ENCODE measurements at regions not wholly inside any gene's neighbourhood (a gene's known extent, or its start where the extent isn't known, plus 50 kb on each side); places are given as distances from the start of the nearest gene placed in this dataset.

- Mint-ChIP-seq H3K9me3 (peaks cover 46% of the 10 kb centered on the region), H3K4me1 (no peaks in the 10 kb centered on the region), H3K36me3 (peaks cover 22% of the 10 kb centered on the region), H3K4me3 (no peak overlapping the region), H3K27me3 (ENCODE audit: low read depth) (no peaks in the 10 kb centered on the region; the same call in 1 of the 2 replicates), H3K27ac (no peak overlapping the region)
- ChIA-PET CTCF (interaction anchor here (1.0 to 1.4 kb wide), 2 partner anchors 9 to 10 kb away, joined by 3 read pairs; no protein-coding TSS in a partner anchor), POLR2A (no interaction called here)
- DNase-seq (ENCODE audit: low spot score) (no peak), ATAC-seq (no peak)
- no peak for TF ChIP-seq EMX1 (CRISPR knock-in tag; IDR thresholded peaks at IDR 0.05)
- no peak for TF ChIP-seq E2F5 (CRISPR knock-in tag; IDR thresholded peaks at IDR 0.05)
- no peak for TF ChIP-seq ZBTB21 (CRISPR knock-in tag; IDR thresholded peaks at IDR 0.05; ENCODE audit: borderline replicate concordance)
Observed at GRCh38 chr2:129262934-129263333, 716.5 kb upstream of the RAB6C start.

- ATAC-seq, result no peak
Observed at GRCh38 chr2:129263939-129264338, 715.5 kb upstream of the RAB6C start.

GRCh38 chr2:129267559-129267958 is 711.9 kb upstream of the RAB6C start:
- Mint-ChIP-seq H3K36me3 (peaks cover 23% of the 10 kb centered on the region), H3K4me1 (no peaks in the 10 kb centered on the region), H3K4me3 (no peak overlapping the region), H3K27me3 (ENCODE audit: low read depth) (peaks cover 4% of the 10 kb centered on the region), H3K27ac (no peak overlapping the region), H3K9me3 (peaks cover 60% of the 10 kb centered on the region)
- ATAC-seq (no peak), DNase-seq (ENCODE audit: low spot score) (no peak)
- no peak for TF ChIP-seq SMAD3 (CRISPR knock-in tag; IDR thresholded peaks at IDR 0.05; ENCODE audit: borderline replicate concordance)
- ChIA-PET POLR2A (no interaction called here), CTCF (no interaction called here)

More at GRCh38 chr2:129263939-129264338, 715.5 kb upstream of the RAB6C start:
- CTCF ChIA-PET, result interaction anchor here (0.9 to 1.0 kb wide), 2 partner anchors 11 to 50 kb away, joined by 3 read pairs; no protein-coding TSS in a partner anchor
- Mint-ChIP-seq H3K27ac (no peak overlapping the region), H3K4me1 (no peaks in the 10 kb centered on the region), H3K4me3 (no peak overlapping the region), H3K36me3 (peaks cover 20% of the 10 kb centered on the region), H3K9me3 (peaks cover 48% of the 10 kb centered on the region), H3K27me3 (ENCODE audit: low read depth) (no peaks in the 10 kb centered on the region; the same call in 1 of the 2 replicates)
- POLR2A ChIA-PET, result no interaction called here
- DNase-seq (ENCODE audit: low spot score), result no peak
- TF ChIP-seq ZNF671 (CRISPR knock-in tag; IDR thresholded peaks at IDR 0.05), result no peak
- no peak for TF ChIP-seq ATF1 (CRISPR knock-in tag; IDR thresholded peaks at IDR 0.05)
- TF ChIP-seq NFYB (CRISPR knock-in tag; conservative IDR thresholded peaks at IDR 0.05; ENCODE audit: low read depth), result no peak

- ChIA-PET POLR2A (no interaction called here), CTCF (no interaction called here)
- no peak for DNase-seq (ENCODE audit: low spot score)
- H3K36me3 Mint-ChIP-seq, result peaks cover 9% of the 10 kb centered on the region
- H3K4me3 Mint-ChIP-seq, result no peak overlapping the region
- TF ChIP-seq KAT7 (CRISPR knock-in tag; IDR thresholded peaks at IDR 0.05; ENCODE audit: borderline replicate concordance) (no peak), TP53 (CRISPR knock-in tag; IDR thresholded peaks at IDR 0.05) (no peak), ATF2 (CRISPR knock-in tag; IDR thresholded peaks at IDR 0.05; ENCODE audit: borderline replicate concordance, low read depth) (no peak), ZNF281 (CRISPR knock-in tag; IDR thresholded peaks at IDR 0.05) (no peak), ZNF138 (CRISPR knock-in tag; conservative IDR thresholded peaks at IDR 0.05) (no peak), SP1 (CRISPR knock-in tag; conservative IDR thresholded peaks at IDR 0.05) (no peak), NR1H2 (CRISPR knock-in tag; IDR thresholded peaks at IDR 0.05) (no peak), ZNF423 (CRISPR knock-in tag; IDR thresholded peaks at IDR 0.05) (no peak), MYBL2 (CRISPR knock-in tag; IDR thresholded peaks at IDR 0.05) (no peak), USF1 (CRISPR knock-in tag; IDR thresholded peaks at IDR 0.05) (no peak), ZBTB21 (CRISPR knock-in tag; IDR thresholded peaks at IDR 0.05; ENCODE audit: borderline replicate concordance) (no peak), ZNF512 (CRISPR knock-in tag; IDR thresholded peaks at IDR 0.05; ENCODE audit: borderline replicate concordance) (no peak), NFATC4 (CRISPR knock-in tag; IDR thresholded peaks at IDR 0.05) (no peak), ELF4 (CRISPR knock-in tag; IDR thresholded peaks at IDR 0.05; ENCODE audit: low read depth) (no peak)
- no peaks in the 10 kb centered on the region for H3K4me1 Mint-ChIP-seq
- ATAC-seq, result no peak
- H3K9me3 Mint-ChIP-seq, result peaks cover 34% of the 10 kb centered on the region
- no peak overlapping the region for H3K27ac Mint-ChIP-seq
- peaks cover 4% of the 10 kb centered on the region; the same call in 1 of the 2 replicates for H3K27me3 Mint-ChIP-seq (ENCODE audit: low read depth)
Observed at GRCh38 chr2:129273266-129274037, 706.0 kb upstream of the RAB6C start.
